CD4-positive, alpha-beta T cell treated with Interleukin-4 for 1 hour (primary cell): ENCODE measurements at regions not wholly inside any gene's neighbourhood (a gene's known extent, or its start where the extent isn't known, plus 50 kb on each side); places are given as distances from the start of the nearest gene placed in this dataset.
"Not testable (repeated sequence)": the region's sequence is repeated elsewhere in the genome, so short reads cannot be mapped to it uniquely, and the experiment has no call there.

Source experiments
- DNase-seq, 2 donors: peaks; one replicate each; pipeline ENCODE4 v3.0.0-alpha.2; 2020 to 2022

DNA sequence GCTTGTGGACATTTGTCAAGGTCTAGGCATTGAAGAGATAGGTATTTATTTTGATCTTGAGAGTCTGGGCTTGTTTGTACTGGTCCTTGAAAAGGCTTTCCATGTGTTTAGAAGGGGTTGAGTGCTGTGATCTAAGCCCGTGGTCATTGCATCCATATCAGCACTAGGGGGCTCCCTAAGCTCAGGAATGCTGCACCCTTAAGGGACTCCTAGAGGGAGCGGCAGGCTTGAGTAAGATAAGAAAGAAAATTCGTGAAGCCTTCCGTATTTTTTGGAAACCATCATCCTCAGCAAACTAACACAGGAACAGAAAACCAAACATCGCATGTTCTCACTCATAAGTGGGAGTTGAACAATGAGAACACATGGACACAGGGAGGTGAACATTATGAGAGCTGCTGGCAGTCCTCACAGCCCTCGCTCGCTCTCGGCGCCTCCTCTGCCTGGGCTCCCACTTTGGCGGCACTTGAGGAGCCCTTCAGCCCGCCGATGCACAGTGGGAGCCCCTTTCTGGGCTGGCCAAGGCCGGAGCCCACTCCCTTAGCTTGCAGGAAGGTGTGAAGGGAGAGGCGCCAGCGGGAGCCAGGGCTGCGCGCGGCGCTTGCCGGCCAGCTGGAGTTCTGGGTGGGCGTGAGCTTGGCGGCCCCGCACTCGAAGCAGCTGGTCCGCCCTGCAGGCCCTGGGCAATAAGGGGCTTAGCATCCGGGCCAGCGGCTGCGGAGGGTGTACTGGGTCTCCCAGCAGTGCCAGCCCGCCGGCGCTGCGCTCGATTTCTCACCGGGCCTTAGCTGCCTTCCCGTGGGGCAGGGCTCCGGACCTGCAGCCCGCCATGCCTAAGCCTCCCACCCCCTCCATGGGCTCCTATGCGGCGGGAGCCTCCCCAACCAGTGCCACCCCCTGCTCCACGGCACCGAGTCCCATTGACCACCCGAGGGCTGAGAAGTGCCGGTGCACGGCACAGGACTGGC, 201.2 kb upstream of the PCDH18 start:
- not testable (repeated sequence) for DNase-seq

DNA sequence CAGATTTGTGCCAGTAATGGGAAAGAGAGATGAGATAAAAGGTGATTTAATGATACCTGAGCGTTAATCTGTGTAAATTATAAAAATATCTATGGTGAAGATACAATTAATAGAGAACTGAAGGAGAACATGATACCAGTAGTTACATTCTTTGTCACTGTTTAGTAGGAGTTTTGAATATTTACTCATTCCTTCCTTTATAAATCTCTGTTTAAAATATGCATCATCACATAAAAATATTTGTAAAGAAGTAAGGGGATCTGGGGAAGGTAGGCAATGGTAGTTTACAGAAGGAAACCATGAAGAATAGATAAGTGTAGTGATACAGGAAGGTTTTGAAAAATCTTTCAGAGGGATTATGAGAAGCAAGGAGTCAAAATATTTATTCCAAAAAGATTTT, 190.6 kb upstream of the PCDH18 start:
- no peak for DNase-seq

DNA sequence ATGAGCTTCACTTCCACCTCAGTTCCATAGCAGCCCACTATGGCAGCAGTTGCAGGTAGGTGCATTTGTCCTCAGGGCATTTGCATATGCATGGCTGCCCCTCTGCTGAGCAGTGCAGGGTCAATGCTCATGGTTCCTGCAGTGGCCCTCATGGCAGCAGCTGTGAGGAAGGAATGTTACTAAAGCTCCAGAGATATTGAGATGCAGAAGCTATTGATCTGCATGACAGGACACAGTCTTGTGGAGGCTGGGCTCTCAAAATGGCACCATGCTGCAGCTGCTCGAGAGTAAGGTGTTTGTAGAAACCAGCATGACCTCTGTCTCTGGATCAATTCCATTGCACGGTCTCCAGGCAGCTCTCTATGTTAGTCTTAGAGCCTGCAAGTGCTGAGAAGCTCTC, 179.2 kb upstream of the PCDH18 start:
- no peak for DNase-seq

DNA sequence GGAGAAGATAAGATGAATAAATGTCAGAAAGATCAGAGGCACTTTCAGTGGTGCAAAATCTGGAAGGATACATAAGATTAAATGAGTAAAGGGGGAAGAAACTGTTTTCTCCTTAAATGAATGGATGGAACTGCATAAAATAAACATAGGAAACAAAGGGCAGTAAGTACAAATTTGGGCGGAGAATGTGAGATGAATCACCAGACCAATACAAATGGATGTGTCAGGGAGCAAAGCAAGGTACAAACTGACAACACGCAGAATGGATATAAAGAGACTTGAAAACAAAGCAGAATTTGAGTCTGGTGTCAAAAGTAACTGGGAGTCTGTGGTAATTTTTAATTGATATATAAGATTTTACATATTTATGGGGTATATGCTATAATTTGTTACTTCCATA, 175.3 kb upstream of the PCDH18 start:
- no peak for DNase-seq

DNA sequence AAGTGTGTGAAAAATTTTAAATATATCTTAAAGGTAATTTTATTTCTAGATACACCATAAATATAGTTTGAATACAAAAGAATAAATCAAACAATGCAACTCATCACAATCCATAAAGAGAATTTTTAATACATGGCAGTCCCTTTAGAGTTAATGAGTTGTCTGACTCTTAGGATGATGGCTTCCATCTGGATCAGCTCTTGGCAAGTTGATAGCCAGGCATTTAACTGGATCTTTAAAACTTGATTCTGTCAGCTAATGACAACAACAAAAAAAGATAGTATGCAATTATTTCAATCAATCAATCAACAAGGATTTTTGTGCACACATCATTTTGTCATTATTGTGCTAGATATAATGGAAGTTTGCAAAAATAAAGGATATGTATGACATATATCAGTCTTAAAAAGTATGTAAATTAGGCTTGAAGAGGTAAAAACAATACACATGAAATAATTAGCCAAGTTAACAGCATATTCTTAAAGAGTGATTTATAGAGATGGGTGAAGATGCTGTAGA, 174.9 kb upstream of the PCDH18 start:
- no peak for DNase-seq

DNA sequence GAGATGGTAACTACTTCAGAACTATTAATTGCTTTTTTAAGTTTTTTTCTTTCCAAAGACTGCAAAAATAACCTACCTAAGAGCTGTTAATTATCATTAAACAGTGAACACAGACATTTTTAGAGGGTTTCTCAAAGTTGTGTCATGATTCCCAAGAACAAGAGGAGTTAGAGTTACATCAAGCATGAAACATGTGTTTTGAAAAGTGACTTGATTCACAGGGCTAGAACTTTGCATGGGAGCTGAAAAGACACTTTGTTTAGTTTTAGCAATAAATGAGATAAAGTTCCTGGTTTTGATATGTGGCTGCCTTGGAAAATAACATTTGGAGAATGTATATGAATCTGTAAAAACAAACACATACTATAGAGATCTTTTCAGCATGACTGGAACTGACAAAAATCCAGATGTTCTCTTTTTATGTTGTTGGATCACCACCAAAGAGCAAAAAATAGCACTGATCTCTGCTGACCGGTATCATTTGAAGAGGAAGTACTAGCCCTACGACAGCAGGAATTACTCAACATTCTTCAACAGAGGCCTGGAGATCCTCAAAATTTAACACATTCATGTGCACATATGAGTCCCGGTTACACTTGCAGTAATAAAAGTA, 173.0 kb upstream of the PCDH18 start:
- no peak for DNase-seq

DNA sequence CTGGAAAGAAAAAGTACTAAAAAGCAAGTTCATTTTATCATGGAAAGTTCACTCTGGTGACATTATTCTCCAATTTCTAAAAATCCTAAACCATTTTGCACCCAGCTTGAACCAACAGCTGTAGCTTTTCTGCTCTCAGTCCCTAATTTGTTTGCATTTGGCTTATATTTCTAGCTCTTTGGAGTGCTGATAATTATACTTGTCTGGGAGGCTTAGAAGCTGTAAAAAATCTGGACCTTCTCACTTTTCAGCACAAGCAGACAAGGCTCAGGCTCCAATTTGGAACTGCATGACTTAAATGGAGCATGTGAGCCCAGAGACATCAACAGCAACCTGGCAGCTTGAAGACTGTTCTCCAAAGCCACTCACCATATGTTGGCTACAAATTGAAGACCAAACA, 170.9 kb upstream of the PCDH18 start:
- DNase-seq = no peak

DNA sequence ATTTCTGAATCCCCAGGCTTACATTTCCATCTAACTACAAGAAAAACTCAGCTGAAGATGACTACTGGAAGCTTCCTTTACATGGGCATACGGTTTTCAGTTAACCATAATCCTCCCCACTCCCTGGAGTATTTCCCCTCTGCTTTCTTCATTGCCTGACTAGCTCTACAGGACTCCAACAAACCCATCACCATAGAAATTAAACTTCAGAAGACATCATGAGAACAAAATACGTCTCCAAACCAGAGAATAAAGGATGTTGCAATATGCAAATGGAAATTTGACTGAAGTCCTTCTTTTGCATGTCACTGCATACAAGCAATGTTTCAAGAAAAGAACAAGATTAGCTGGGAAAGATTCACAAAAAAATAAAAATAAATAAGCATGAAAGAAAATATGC, 170.2 kb upstream of the PCDH18 start:
- no peak for DNase-seq

DNA sequence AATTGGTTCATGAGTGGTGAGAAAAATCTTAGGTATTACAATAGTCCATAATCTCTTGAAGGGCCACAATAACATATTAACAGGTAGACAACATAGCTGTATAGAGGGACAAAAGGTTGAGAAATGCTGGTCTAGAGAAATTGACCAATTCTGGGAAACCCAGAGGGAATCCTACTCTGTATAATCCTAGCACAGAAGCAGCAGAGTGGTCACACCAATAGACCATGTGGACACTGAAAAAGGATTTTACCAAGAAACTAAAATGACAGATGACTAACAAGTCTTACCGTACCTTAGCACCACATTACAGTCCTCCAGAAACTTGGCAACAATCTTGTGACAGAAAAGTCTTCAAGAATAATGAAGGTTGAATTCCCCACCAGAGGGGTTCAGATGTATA, 169.1 kb upstream of the PCDH18 start:
- no peak for DNase-seq

DNA sequence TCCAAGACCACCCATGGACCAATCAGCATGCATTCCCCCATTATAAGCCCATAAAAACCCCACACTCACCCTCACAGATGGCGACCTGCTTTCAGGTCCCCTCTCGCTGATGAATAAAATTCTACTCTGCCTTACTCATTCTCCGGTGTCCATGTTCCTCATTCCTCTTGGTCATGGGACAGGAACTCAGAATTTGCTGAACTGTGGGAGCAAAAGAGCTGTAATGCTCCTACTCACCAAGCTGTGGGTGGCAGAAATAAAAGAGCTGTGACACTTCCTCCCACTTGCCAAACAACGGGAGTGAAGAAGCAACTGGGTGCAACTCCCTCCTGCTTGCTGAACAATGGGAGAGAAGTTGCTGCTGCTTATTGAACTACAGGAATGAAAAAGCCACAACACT, 168.5 kb upstream of the PCDH18 start:
- DNase-seq = no peak

DNA sequence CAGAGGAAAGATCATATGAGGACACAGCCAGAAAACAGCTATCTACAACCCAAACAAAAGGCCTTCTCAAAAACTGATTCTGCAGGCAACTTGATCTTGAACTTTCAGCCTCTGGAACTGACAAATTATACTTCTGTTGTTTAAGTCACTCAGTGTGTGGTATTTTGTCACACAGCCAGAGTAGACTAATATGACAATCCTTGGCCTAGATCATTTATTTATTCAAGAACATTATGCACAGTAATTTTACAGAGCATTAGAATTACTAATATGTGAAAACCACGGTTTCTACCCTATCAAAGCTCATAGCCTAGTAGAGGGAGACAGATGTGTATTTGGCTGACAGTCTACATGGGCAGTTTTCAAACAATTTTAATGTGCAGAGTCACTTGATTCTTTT, 167.8 kb upstream of the PCDH18 start:
- no peak for DNase-seq

DNA sequence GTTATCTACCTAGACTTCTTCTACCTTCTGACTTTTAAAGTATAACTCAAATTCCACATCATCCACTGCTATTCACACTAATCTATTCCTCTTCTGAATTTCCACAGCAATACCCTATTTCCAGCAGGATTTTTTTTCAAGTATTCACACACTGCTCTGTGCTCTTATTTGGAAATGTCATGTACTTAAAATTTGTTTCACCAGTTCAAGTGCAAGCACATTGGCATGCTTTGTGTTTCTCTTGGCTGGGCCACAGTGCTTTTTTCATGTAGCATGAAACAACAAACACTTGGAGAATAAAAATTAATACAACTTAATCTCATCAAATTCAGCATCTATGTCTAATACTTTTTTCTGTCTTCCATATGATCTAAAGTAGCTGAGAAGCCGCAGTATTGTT, 161.8 kb upstream of the PCDH18 start:
- DNase-seq = no peak

DNA sequence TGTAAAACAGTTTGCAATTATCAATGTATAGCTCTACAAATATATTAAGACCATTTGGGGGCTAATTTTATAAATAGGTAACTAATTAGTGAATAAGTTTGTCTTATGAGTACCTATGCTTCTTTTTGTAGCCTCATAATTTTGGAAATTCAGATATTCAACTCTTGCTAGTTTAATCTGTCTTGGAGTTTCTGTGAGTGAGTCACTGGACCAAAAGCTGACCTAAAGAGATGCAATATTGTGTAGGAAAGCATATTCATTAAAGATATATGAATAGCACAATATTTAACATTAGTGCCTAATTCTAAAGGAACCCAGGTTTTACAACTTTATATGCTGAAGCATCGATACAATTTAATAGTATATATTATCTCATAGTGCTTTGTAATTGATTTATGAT, 161.3 kb upstream of the PCDH18 start:
- DNase-seq = no peak

DNA sequence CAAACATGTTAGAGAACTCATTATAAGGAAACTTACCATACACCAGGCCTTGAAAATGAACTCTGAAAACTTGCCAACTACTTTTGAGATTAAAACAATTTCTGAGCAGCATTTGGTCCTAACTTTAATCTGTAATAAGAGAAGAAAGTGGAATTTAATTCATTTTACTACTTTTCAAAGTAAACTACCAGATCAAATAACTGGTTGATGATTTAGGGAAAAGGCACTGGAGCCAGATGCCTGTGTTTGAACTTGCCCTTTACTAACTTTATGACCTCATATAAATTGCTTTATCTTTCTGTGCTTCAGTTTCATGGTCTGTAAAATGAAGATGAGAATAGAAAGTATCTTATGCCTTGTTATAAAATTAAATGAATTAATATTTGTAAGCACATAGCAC, 159.9 kb upstream of the PCDH18 start:
- DNase-seq = no peak

DNA sequence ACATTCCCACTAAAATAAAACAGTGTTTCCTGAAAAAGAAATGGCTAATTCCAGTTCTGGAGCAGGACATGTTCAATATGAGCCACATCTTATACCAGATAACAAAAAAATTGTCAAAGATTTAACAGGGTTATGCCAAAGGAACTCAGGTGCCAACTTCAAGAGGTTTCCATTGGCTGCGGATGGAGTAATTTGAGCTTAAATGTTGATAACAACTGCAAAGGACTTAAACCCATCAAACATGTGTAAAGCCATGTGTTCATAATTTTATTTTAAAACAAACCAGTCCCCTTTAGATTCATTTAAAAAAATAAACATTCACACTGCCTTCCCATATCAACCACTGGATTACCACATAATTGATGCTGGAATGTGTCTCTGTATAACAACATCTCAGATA, 156.4 kb upstream of the PCDH18 start:
- DNase-seq = no peak

DNA sequence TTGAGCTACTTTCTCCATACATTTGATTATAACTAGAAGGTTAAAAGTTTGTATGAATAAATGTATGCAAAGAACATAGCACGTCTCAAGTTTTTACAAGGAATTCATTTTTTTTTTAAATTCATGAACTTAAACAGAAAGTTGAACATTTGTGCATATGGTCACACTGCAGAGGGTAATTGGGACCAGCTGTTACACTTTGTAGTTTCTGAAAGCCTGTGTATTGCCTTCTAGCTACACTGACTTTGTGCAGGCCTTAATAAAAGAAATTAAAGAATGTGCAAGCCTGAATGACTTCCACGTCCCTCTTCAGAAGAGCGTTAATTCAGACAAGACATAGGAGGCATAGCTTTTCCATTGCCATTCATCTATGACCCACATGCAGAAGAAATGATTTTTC, 153.1 kb upstream of the PCDH18 start:
- no peak for DNase-seq

DNA sequence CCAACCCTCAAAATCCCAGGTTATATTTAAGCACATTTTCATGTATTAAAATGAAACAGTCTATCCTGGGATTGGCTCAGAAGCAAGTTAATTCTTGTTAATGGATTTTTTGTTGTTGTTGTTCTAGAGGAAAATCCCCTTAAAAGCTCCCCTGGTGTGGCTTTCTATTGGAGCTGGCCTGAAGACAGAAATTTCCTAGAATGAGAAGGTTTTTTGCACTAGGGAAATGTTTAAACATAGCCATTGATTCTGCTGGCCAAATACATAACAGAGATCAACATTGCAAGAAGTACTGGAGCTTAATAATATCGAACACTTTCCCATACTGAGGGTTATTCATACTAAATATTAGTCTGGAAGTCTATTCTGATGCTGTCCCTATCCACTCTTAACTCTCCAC, 148.8 kb upstream of the PCDH18 start:
- no peak for DNase-seq

DNA sequence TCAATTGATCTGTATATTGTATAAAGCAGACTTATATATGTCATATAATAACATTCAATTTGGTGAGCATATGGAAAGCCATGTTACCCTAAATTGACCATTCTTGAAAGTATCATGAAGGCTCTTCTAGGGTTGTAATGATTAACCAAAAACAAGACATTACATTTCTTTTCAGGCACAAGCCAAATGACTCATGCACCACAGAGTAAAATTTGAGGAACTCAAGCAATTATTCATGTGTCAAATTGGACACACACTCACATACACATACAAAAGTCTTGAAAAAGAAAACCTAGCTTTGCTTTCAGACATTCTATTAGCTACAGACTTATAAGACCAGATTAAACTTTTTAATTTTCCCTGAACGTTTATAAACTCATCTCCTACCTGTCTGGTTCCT, 146.5 kb upstream of the PCDH18 start:
- no peak for DNase-seq

DNA sequence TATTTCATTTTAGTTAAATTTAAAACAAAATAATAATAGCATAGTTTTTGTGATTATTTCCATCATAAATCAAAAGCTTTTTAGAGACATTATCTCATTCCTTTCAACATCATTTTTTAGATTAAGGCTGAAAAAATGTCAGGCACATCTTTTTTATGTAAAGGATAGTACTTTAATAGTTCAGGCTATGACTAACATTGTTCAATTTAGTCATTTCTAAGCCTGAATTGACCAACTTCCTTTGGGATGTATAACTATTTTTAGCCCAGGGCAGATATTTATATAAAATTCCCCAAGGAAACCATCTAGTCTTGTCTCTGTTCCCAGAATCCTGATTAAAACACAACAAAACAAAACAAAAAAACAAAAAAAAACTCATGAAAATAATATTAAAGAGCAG, 145.6 kb upstream of the PCDH18 start:
- no peak for DNase-seq

DNA sequence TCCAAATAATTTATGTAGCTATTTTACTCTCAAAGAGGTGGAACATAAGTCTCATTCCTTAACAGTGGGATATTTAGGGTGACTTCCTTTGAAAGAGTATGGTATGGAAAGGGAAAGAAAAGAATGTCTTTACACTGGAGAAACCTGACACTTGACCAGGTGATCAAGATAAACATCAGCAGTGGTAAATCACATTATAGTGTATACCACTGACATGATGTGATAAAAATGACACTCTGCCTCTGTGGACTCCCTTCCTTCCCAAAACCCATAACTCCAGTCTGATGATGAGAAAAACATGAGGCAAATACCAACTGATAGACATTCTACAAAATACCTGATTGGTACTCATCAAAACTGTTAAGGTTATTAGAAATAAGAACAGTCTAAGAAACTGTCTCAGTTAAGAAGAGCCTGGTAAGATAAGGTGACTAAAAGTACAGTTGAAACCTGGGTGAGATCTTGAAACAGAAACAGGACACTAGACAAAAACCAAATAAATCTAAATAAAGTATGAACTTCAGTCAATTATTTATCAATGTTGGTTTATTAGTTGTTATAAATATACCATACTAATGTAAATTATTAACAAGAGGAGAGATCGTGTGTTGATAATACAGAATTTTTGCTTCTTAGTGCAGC, 144.2 kb upstream of the PCDH18 start:
- no peak for DNase-seq

DNA sequence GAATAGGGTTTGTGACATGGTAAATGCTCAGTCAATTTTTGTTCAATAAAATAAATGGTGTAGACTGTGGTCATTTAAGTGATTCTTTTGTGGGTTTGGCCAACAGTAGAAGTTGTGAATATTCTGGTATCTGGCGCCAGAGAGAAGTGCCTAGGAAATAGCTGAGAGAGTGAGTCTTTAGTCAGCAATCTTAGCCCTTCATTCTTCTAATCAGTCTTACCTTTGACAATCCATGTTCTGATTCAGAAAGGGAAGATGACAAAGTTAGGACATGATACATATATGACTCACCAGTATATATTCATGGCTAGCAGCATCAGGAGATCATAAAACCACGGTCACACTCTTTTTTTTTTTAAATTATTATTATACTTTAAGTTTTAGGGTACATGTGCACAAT, 141.8 kb upstream of the PCDH18 start:
- DNase-seq = no peak

DNA sequence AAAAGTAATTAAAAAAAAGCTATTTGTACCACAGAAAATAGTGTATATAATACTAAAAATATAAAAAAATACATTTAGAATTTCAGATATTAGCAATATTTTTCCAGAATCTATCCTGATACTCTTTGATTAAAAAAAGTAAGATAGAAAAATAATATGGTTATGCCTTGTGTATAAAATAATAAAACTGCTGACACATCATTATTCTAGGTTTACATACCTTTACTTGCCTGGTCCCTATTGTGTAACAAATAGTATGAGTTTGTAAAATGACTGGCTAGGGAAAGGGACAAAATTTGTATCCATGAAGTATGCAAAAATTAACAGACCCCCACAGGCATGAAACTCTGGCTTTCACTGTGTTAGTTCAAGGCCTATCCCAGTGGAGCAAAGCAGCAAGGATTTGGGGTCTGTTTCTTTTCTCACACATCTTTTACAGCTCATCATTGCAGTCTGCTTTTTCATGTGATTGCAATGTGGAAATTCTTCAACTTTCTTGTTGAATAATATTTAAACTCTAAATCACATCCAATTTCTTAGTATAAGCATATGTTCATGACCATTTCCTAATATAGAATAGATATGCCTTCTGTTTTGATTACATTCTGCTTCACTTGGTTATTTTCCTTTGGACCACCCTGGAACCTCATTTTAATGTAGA, 136.7 kb upstream of the PCDH18 start:
- DNase-seq = no peak

DNA sequence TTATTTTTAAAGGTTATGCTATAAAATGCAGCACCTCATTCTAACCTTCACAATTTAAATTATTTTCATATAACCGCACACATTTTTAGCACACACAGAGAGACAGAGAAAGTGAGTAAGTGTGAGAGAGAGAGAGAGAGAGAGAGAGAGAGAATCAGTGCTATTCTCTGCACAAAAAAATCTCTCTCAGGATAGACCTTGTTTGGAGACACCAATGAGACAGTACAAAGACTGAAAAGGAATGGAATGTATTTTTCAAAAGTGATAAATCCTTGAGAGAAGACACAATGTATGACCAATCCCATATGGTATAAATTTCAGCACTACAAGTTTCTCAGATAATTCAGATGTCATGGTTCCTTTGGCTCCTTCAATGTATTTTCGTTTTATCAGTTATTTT, 132.1 kb upstream of the PCDH18 start:
- DNase-seq = no peak

DNA sequence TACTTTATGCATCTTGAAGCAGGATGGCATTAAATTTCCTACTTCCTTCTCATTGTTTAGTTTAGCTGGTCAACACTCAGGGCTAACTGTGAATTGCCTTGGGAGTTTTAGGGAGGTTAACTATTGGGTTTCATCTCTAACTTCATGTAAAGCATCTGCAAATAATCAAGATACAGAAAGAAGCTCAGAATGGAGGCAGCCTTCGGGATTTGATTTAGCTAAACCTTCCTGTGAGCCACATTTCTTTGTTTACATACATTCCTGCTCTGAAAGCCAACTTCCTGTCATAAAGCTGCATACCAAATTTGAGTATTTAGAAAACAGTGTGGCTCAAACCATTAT, 131.7 kb upstream of the PCDH18 start:
- DNase-seq = no peak
